SK-MEL-5 (cell line): ENCODE measurements at regions not wholly inside any gene's neighbourhood (a gene's known extent, or its start where the extent isn't known, plus 50 kb on each side); places are given as distances from the start of the nearest gene placed in this dataset.

Experiments used
- DNase-seq: peaks from one replicate; pipeline ENCODE4 v3.0.0-alpha.2; 2016; ENCODE audit warnings: low read depth, low spot score
- in situ Hi-C: cut with HindIII; loops from 2 replicates; pipeline ENCODE4 v1.10.0; 2016; ENCODE audit warnings: low sequenced_read_pairs, high pct_unique_total_duplicates, low pct_unique_long_range_greater_than_20kb

- in situ Hi-C loops: no loop called here
- DNase-seq: no peak
Measured at GRCh38 chr1:30312226-30312625, 411.2 kb downstream of the MATN1 start.

- in situ Hi-C loops: no loop called here
Measured at GRCh38 chr1:30311749-30312148, 411.6 kb downstream of the MATN1 start.

GRCh38 chr1:30310966-30311742 is 412.2 kb downstream of the MATN1 start:
- no peak for DNase-seq
- in situ Hi-C loops: no loop called here

More at GRCh38 chr1:30311749-30312148, 411.6 kb downstream of the MATN1 start:
- DNase-seq: no peak

GRCh38 chr1:30307182-30307581 is 416.2 kb downstream of the MATN1 start:
- DNase-seq: no peak
- in situ Hi-C loops: no loop called here

GRCh38 chr1:30305519-30305918 is 417.9 kb downstream of the MATN1 start:
- in situ Hi-C loops: no loop called here
- no peak for DNase-seq

GRCh38 chr1:30305061-30305460 is 418.3 kb downstream of the MATN1 start:
- DNase-seq: no peak
- in situ Hi-C loops: no loop called here

- in situ Hi-C loops: no loop called here
- DNase-seq: no peak
Measured at GRCh38 chr1:30304080-30304479, 419.3 kb downstream of the MATN1 start.

GRCh38 chr1:30303387-30303786 is 420.0 kb downstream of the MATN1 start:
- no peak for DNase-seq
- in situ Hi-C loops: no loop called here

GRCh38 chr1:30302858-30303257 is 420.5 kb downstream of the MATN1 start:
- no peak for DNase-seq
- in situ Hi-C loops: no loop called here

- in situ Hi-C loops: no loop called here
- no peak for DNase-seq
Measured at GRCh38 chr1:30300669-30301068, 422.7 kb downstream of the MATN1 start.

GRCh38 chr1:30299393-30299792 is 424.0 kb downstream of the MATN1 start:
- DNase-seq: no peak
- in situ Hi-C loops: no loop called here

- in situ Hi-C loops: no loop called here
- no peak for DNase-seq
Measured at GRCh38 chr1:30295674-30296073, 427.7 kb downstream of the MATN1 start.

- in situ Hi-C loops: no loop called here
- no peak for DNase-seq
Measured at GRCh38 chr1:30295266-30295665, 428.1 kb downstream of the MATN1 start.

- DNase-seq: no peak
- in situ Hi-C loops: no loop called here
Measured at GRCh38 chr1:30294508-30294907, 428.9 kb downstream of the MATN1 start.

GRCh38 chr1:30292451-30292850 is 430.9 kb downstream of the MATN1 start:
- no peak for DNase-seq
- in situ Hi-C loops: no loop called here

GRCh38 chr1:30291526-30291925 is 431.9 kb downstream of the MATN1 start:
- in situ Hi-C loops: no loop called here

GRCh38 chr1:30290581-30290980 is 432.8 kb downstream of the MATN1 start:
- no peak for DNase-seq
- in situ Hi-C loops: no loop called here

More at GRCh38 chr1:30291526-30291925, 431.9 kb downstream of the MATN1 start:
- no peak for DNase-seq

GRCh38 chr1:30287976-30288375 is 435.4 kb downstream of the MATN1 start:
- DNase-seq: no peak
- in situ Hi-C loops: no loop called here

- no peak for DNase-seq
- in situ Hi-C loops: no loop called here
Measured at GRCh38 chr1:30286988-30287839, 436.2 kb downstream of the MATN1 start.
